ENCODE measurements at regions not wholly inside any gene's neighbourhood (a gene's known extent, or its start where the extent isn't known, plus 50 kb on each side); places are given as distances from the start of the nearest gene placed in this dataset.

- FAIRE-seq (no peak), ATAC-seq (no peak), DNase-seq (ENCODE audit: low read depth, low spot score) (no peak)
- no peak overlapping the region for H3K4me2 ChIP-seq (ENCODE audit: control insufficient read depth, insufficient read depth)
- ChIA-PET RAD21 (ENCODE audit: unreplicated experiment) (no interaction called here), CTCF (interaction anchor here (0.7 to 0.8 kb wide), 2 partner anchors 81 to 632 kb away, joined by 3 to 4 read pairs; no protein-coding TSS in a partner anchor), SMC1A (ENCODE audit: uncharacterized antibody, unreplicated experiment) (interaction anchor here (1.5 kb wide), 1 partner anchor 9 kb away, joined by 4 read pairs; no protein-coding TSS in a partner anchor), POLR2A (interaction anchor here (0.6 kb wide), 1 partner anchor 72 kb away, joined by 4 read pairs; no protein-coding TSS in a partner anchor)
- H3K9me3 ChIP-seq (replicated peaks; ENCODE audit: control insufficient read depth, insufficient read depth, low read length), result no peaks in the 10 kb centered on the region
- no TSS peak for BruUV-seq (replicated peaks)
- intact Hi-C loops (cut with micrococcal nuclease; ENCODE audit: unreplicated experiment), result no loop called here
- in situ Hi-C loops (cut with MboI), result no loop called here
- no peaks in the 10 kb centered on the region for H3K36me3 ChIP-seq (ENCODE audit: control insufficient read depth in 2 of 2, insufficient read depth in 2 of 2, low read length in 1 of 2)
- H3K27ac ChIP-seq (ENCODE audit: control insufficient read depth, insufficient read depth), result no peak overlapping the region
- H3K4me1 ChIP-seq (ENCODE audit: control insufficient read depth, insufficient read depth, low read length), result no peaks in the 10 kb centered on the region
- H2AFZ ChIP-seq (ENCODE audit: control insufficient read depth, low read depth, low read length), result no peak overlapping the region
- H3K79me2 ChIP-seq (ENCODE audit: control insufficient read depth, insufficient read depth, low read length), result no peaks in the 10 kb centered on the region
- no peak for TF ChIP-seq FOXM1 (IDR thresholded peaks at IDR 0.05; ENCODE audit: low read depth, low read length)
- no peak for TF ChIP-seq LARP7 (IDR thresholded peaks at IDR 0.05)
- no peak for TF ChIP-seq TCF7 (IDR thresholded peaks at IDR 0.05; ENCODE audit: borderline replicate concordance)
- TF ChIP-seq PAX5 (IDR thresholded peaks at IDR 0.05; ENCODE audit: borderline replicate concordance, low read depth, low read length), result no peak
- TF ChIP-seq JUNB (IDR thresholded peaks at IDR 0.05), result no peak
- TF ChIP-seq MTA3 (IDR thresholded peaks at IDR 0.05; ENCODE audit: borderline replicate concordance, low read length), result no peak
- no peak for TF ChIP-seq PML (IDR thresholded peaks at IDR 0.05; ENCODE audit: low read length)
- no peak for TF ChIP-seq SPI1 (IDR thresholded peaks at IDR 0.05; ENCODE audit: borderline replicate concordance, insufficient read depth, low read depth, low read length)
- no peak for TF ChIP-seq TAF1 (IDR thresholded peaks at IDR 0.05; ENCODE audit: borderline replicate concordance, low read depth, low read length)
- no peak for TF ChIP-seq ZNF384 (IDR thresholded peaks at IDR 0.05; ENCODE audit: borderline replicate concordance, low read depth, low read length)
- TF ChIP-seq ZBED1 (IDR thresholded peaks at IDR 0.05; ENCODE audit: borderline replicate concordance), result no peak
- TF ChIP-seq POLR2AphosphoS2 (IDR thresholded peaks at IDR 0.05; ENCODE audit: low read depth, low read length), result no peak
- TF ChIP-seq HSF1 (IDR thresholded peaks at IDR 0.05; ENCODE audit: low read depth, low read length), result no peak
- no peak for TF ChIP-seq CHD1 (IDR thresholded peaks at IDR 0.05; ENCODE audit: low read depth, low read length)
- H3K9ac ChIP-seq (ENCODE audit: control insufficient read depth, insufficient read depth, low read length), result no peak overlapping the region
- H4K20me1 ChIP-seq (ENCODE audit: control insufficient read depth, insufficient read depth), result no peaks in the 10 kb centered on the region
- H3K27me3 ChIP-seq (replicated peaks in 1 of 2; ENCODE audit: control insufficient read depth in 2 of 2, insufficient read depth in 2 of 2, low read length in 1 of 2), result no peaks in the 10 kb centered on the region; a peak in 1 of 4 replicates
- H3K4me3 ChIP-seq, result no peak overlapping the region
These were observed 137.8 kb downstream of the GATA3 start for GRCh38 chr10:8192301-8192700.
